ENCODE measurements at regions not wholly inside any gene's neighbourhood (a gene's known extent, or its start where the extent isn't known, plus 50 kb on each side); places are given as distances from the start of the nearest gene placed in this dataset.

- Histone ChIP-seq H2BK120ac (ENCODE audit: low read depth, low read length, poor library complexity, severe bottlenecking) (no peak overlapping the region), H3K56ac (ENCODE audit: insufficient read length, low read depth, low read length) (no peak overlapping the region), H4K5ac (ENCODE audit: insufficient read length, low read depth, low read length) (no peak overlapping the region), H3K4ac (ENCODE audit: low read depth, low read length) (no peak overlapping the region), H2BK15ac (ENCODE audit: low read depth, low read length) (no peak overlapping the region), H3K79me2 (ENCODE audit: insufficient read depth, low read length) (no peaks in the 10 kb centered on the region), H4K20me1 (ENCODE audit: control insufficient read depth, insufficient read depth, insufficient read length) (no peaks in the 10 kb centered on the region), H3K9me3 (ENCODE audit: control insufficient read depth, low read depth, low read length) (peaks cover 11% of the 10 kb centered on the region), H3K4me2 (ENCODE audit: insufficient read depth, insufficient read length, low read length) (no peak overlapping the region), H3K9ac (ENCODE audit: extremely low read depth, insufficient read length, low read length) (no peak overlapping the region), H2BK12ac (ENCODE audit: insufficient read length, low read depth, low read length) (no peak overlapping the region), H2AFZ (ENCODE audit: low read length) (no peak overlapping the region), H3K27me3 (ENCODE audit: insufficient read depth, low read length) (no peaks in the 10 kb centered on the region), H3K23ac (ENCODE audit: insufficient read length, low read depth, low read length) (no peak overlapping the region), H3K79me1 (ENCODE audit: insufficient read depth, low read depth, low read length, poor library complexity, severe bottlenecking) (no peaks in the 10 kb centered on the region), H3K14ac (ENCODE audit: insufficient read depth, low read length) (no peak overlapping the region), H2BK20ac (ENCODE audit: low read depth, low read length, poor library complexity, severe bottlenecking) (no peak overlapping the region), H3K23me2 (ENCODE audit: insufficient read length, low read depth, low read length, poor library complexity, severe bottlenecking) (no peaks in the 10 kb centered on the region), H2BK5ac (ENCODE audit: insufficient read length, low read length) (no peak overlapping the region), H4K91ac (ENCODE audit: insufficient read length, low read depth, low read length) (no peak overlapping the region), H2AK5ac (ENCODE audit: insufficient read length, low read length) (no peak overlapping the region), H3K27ac (ENCODE audit: insufficient read length, low read depth, low read length) (no peak overlapping the region), H3K18ac (ENCODE audit: insufficient read length, low read depth, low read length) (no peak overlapping the region), H4K8ac (replicated peaks; ENCODE audit: insufficient read length, low read depth, low read length) (no peak overlapping the region), H3T11ph (ENCODE audit: low read length) (no peak overlapping the region), H3K4me1 (ENCODE audit: insufficient read depth, low read length) (no peaks in the 10 kb centered on the region)
- no peak for DNase-seq
- Mint-ChIP-seq H3K36me3 (ENCODE audit: insufficient read depth in 1 of 3, low read depth in 3 of 3) (peaks cover 30 to 74% (median 39%) of the 10 kb centered on the region in 3 experiments), H3K27ac (no peak overlapping the region), H3K4me1 (peaks cover 4% of the 10 kb centered on the region in 2 experiments), H3K9me3 (peaks cover 50 to 60% of the 10 kb centered on the region in 2 experiments), H3K4me3 (no peak overlapping the region), H3K27me3 (ENCODE audit: low read depth) (no peaks in the 10 kb centered on the region)
- TF ChIP-seq CTCF (conservative IDR thresholded peaks at IDR 0.05): no peak
Observed at GRCh38 chr5:124383693-124384092, 362.7 kb downstream of the ZNF608 start.
